Keratinocyte (primary cell): ENCODE measurements at regions not wholly inside any gene's neighbourhood (a gene's known extent, or its start where the extent isn't known, plus 50 kb on each side); places are given as distances from the start of the nearest gene placed in this dataset.

ENCODE experiments used
- EZH2 ChIP-seq: IDR thresholded peaks from one replicate; pipeline ENCODE4 v1.6.1; 2012; ENCODE audit warnings: inconsistent platforms, mild to moderate bottlenecking, low read length, moderate library complexity
- TF ChIP-seq, protein P1 (sequence below), 3 experiments: IDR thresholded peaks in 1 of 3; conservative IDR thresholded peaks in 1 of 3; optimal IDR thresholded peaks in 1 of 3; 2 replicates in 2 of 3; 3 replicates in 1 of 3; pipeline versions ENCODE3 to v1.5.1; 2011; ENCODE audit warnings: low read length in 3 of 3, mild to moderate bottlenecking in 3 of 3, moderate library complexity in 2 of 3, control low read depth in 1 of 3, inconsistent platforms in 1 of 3; ENCODE audit not compliant: insufficient read depth in 2 of 3; ENCODE audit errors: extremely low read depth in 1 of 3

DNA sequence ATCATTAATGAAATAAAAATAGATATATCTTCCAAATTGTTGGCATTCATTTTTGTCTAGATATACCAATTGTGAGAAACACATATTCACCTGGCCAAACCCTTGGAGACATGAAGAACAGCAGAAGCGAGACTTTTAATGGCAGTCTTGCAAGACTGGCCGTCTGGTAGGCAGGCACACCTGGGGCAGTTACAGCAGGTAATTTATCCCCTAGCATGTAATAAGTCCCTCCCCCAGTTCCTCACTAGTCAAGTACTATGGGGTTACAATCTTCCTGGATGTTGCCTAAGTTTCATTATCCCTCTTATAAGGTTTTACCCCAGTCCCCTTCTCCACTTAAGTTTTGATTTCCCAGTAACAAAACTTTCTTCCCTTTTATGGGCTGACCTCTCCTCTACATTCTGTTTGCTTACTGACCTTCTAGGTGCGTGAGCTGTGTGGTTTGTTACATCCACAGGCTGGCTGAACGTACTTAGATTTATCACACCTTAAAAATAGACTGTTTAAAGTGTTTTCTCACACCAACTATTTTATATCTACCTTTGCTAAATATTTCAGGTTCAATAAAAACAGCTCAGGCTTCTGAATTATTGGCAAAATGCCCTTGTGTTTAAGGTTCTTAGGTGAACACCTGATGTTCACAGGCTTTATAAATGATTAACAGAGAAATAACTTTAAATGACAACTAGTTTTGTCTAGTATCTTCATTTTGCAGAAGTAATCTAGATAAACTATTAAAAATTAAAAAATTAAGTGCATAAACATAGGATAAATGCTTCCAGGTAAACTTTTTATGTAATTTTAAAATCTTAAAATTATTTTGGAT lies 365.0 kb upstream of the TFPI start:
- TF ChIP-seq, protein P1, sequence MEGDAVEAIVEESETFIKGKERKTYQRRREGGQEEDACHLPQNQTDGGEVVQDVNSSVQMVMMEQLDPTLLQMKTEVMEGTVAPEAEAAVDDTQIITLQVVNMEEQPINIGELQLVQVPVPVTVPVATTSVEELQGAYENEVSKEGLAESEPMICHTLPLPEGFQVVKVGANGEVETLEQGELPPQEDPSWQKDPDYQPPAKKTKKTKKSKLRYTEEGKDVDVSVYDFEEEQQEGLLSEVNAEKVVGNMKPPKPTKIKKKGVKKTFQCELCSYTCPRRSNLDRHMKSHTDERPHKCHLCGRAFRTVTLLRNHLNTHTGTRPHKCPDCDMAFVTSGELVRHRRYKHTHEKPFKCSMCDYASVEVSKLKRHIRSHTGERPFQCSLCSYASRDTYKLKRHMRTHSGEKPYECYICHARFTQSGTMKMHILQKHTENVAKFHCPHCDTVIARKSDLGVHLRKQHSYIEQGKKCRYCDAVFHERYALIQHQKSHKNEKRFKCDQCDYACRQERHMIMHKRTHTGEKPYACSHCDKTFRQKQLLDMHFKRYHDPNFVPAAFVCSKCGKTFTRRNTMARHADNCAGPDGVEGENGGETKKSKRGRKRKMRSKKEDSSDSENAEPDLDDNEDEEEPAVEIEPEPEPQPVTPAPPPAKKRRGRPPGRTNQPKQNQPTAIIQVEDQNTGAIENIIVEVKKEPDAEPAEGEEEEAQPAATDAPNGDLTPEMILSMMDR (optimal IDR thresholded peaks at IDR 0.05 in 1 of 3, IDR thresholded peaks at IDR 0.05 in 1 of 3, conservative IDR thresholded peaks at IDR 0.05 in 1 of 3; ENCODE audit: extremely low read depth in 1 of 3, insufficient read depth in 2 of 3, low read length in 3 of 3) = no peak
- TF ChIP-seq EZH2 = no peak
